Neuronal stem cell (in vitro differentiated cells): ENCODE measurements at regions not wholly inside any gene's neighbourhood (a gene's known extent, or its start where the extent isn't known, plus 50 kb on each side); places are given as distances from the start of the nearest gene placed in this dataset.

Experiments used
- DNase-seq: peaks from one replicate; pipeline ENCODE4 v3.0.0-alpha.2; 2013; ENCODE audit warnings: low spot score
- H2AFZ ChIP-seq: one replicate; pipeline ENCODE4 v1.6.1; 2013; ENCODE audit warnings: mild to moderate bottlenecking, low read length, inconsistent platforms
- H2AK5ac ChIP-seq: 2 replicates; pipeline ENCODE4 v1.6.1; 2013; ENCODE audit warnings: low read depth, mild to moderate bottlenecking, inconsistent platforms, low read length, moderate library complexity, mixed read lengths
- H2BK120ac ChIP-seq: 2 replicates; pipeline ENCODE4 v1.6.1; 2013; ENCODE audit warnings: low read depth, mild to moderate bottlenecking, inconsistent platforms, low read length, moderate library complexity, mixed read lengths
- H2BK12ac ChIP-seq: one replicate; pipeline ENCODE4 v1.6.1; 2013; ENCODE audit warnings: low read length, inconsistent platforms
- H2BK15ac ChIP-seq: 2 replicates; pipeline ENCODE4 v1.6.1; 2013; ENCODE audit warnings: mild to moderate bottlenecking, low read length, inconsistent platforms, mixed read lengths
- H2BK5ac ChIP-seq: one replicate; pipeline ENCODE4 v1.6.1; 2013; ENCODE audit warnings: inconsistent platforms, mild to moderate bottlenecking, low read length, moderate library complexity
- H3K14ac ChIP-seq: one replicate; pipeline ENCODE4 v1.6.1; 2013; ENCODE audit warnings: low read length, inconsistent platforms
- H3K18ac ChIP-seq: 2 replicates; pipeline ENCODE4 v1.6.1; 2013; ENCODE audit warnings: low read length, inconsistent platforms
- H3K23ac ChIP-seq: 2 replicates; pipeline ENCODE4 v1.6.1; 2013; ENCODE audit warnings: low read depth, mild to moderate bottlenecking, mixed read lengths, low read length, inconsistent platforms; ENCODE audit not compliant: poor library complexity
- H3K27ac ChIP-seq: replicated peaks from 3 replicates; pipeline ENCODE4 v1.5.1; 2013; ENCODE audit warnings: low read length, inconsistent platforms
- H3K27me3 ChIP-seq, 3 experiments: 2 replicates each; pipeline ENCODE4 v1.6.1; 2013; ENCODE audit warnings: low read length in 3 of 3, mild to moderate bottlenecking in 2 of 3, inconsistent platforms in 1 of 3, low read depth in 1 of 3, mixed read lengths in 1 of 3, moderate library complexity in 1 of 3; ENCODE audit not compliant: control insufficient read depth in 3 of 3, insufficient read depth in 3 of 3
- H3K36me3 ChIP-seq, 2 donors: replicated peaks in 1 of 2; 2 replicates each; pipeline ENCODE4 v1.6.1; 2013; ENCODE audit warnings: low read length in 2 of 2; ENCODE audit not compliant: control insufficient read depth in 2 of 2, insufficient read depth in 2 of 2
- H3K4ac ChIP-seq: 2 replicates; pipeline ENCODE4 v1.6.1; 2013; ENCODE audit warnings: inconsistent platforms, mild to moderate bottlenecking, low read length, moderate library complexity
- H3K4me1 ChIP-seq, 2 donors: 1 replicate in 1 of 2; 2 replicates in 1 of 2; pipeline ENCODE4 v1.6.1; 2013; ENCODE audit warnings: low read length in 2 of 2, low read depth in 1 of 2; ENCODE audit not compliant: control insufficient read depth in 2 of 2, insufficient read depth in 1 of 2
- H3K4me2 ChIP-seq: one replicate; pipeline ENCODE4 v1.6.1; 2013; ENCODE audit warnings: mild to moderate bottlenecking, low read length, inconsistent platforms; ENCODE audit not compliant: insufficient read depth, poor library complexity, severe bottlenecking
- H3K4me3 ChIP-seq, 2 donors: 2 replicates each; pipeline ENCODE4 v1.5.1; 2013; ENCODE audit warnings: low read length in 2 of 2, mild to moderate bottlenecking in 2 of 2, inconsistent platforms in 1 of 2, moderate library complexity in 1 of 2
- H3K79me1 ChIP-seq: one replicate; pipeline ENCODE4 v1.6.1; 2013; ENCODE audit warnings: low read depth, mild to moderate bottlenecking, inconsistent platforms, low read length, moderate library complexity
- H3K9ac ChIP-seq: one replicate; pipeline ENCODE4 v1.6.1; 2013; ENCODE audit warnings: mild to moderate bottlenecking, low read depth, low read length, inconsistent platforms; ENCODE audit not compliant: poor library complexity
- H3K9me3 ChIP-seq, 2 donors: replicated peaks in 1 of 2; 2 replicates each; pipeline versions ENCODE3 to v1.6.1; 2013; ENCODE audit warnings: low read length in 2 of 2, mild to moderate bottlenecking in 2 of 2, inconsistent platforms in 1 of 2, low read depth in 1 of 2, mixed read lengths in 1 of 2, moderate library complexity in 1 of 2; ENCODE audit not compliant: control insufficient read depth in 2 of 2, insufficient read depth in 1 of 2
- H4K8ac ChIP-seq: one replicate; pipeline ENCODE4 v1.6.1; 2013; ENCODE audit warnings: low read depth, mild to moderate bottlenecking, inconsistent platforms, low read length, moderate library complexity
- H4K91ac ChIP-seq: one replicate; pipeline ENCODE4 v1.6.1; 2013; ENCODE audit warnings: low read length, low read depth, mild to moderate bottlenecking, inconsistent platforms; ENCODE audit not compliant: poor library complexity
- WGBS, 2 donors: extraction: QIAGEN DNeasy Blood & Tissue Kit; methylation state at CpG; one replicate each; pipeline ENCODE4 v1.1.7; 2013; ENCODE audit warnings: missing lambda C conversion rate in 2 of 2, mixed read lengths in 1 of 2; ENCODE audit not compliant: insufficient read length in 2 of 2, insufficient replicate concordance in 1 of 2; ENCODE audit errors: extremely low coverage in 2 of 2; 5-methylcytosine and 5-hydroxymethylcytosine counted together

GRCh38 chr6:6889601-6890000, 218.2 kb upstream of the RREB1 start:
- Histone ChIP-seq H2AFZ (no peak overlapping the region), H3K27me3 (no peaks in the 10 kb centered on the region), H2BK15ac (no peak overlapping the region), H3K4me1 (peaks cover 0 to 5% of the 10 kb centered on the region in 2 donors), H3K23ac (no peak overlapping the region), H3K4me3 (no peak overlapping the region), H2AK5ac (no peak overlapping the region), H3K18ac (no peak overlapping the region), H3K4ac (no peak overlapping the region), H3K27ac (no peak overlapping the region), H3K36me3 (no peaks in the 10 kb centered on the region), H3K9me3 (no peaks in the 10 kb centered on the region), H3K79me1 (no peaks in the 10 kb centered on the region), H2BK120ac (no peak overlapping the region), H4K91ac (no peak overlapping the region), H3K4me2 (no peak overlapping the region), H3K9ac (no peak overlapping the region), H2BK12ac (no peak overlapping the region), H4K8ac (no peak overlapping the region), H2BK5ac (no peak overlapping the region), H3K14ac (no peak overlapping the region)
- WGBS, 2 donors, result no CpG with 5 or more reads among the region's 4 CpGs
- no peak for DNase-seq

DNA sequence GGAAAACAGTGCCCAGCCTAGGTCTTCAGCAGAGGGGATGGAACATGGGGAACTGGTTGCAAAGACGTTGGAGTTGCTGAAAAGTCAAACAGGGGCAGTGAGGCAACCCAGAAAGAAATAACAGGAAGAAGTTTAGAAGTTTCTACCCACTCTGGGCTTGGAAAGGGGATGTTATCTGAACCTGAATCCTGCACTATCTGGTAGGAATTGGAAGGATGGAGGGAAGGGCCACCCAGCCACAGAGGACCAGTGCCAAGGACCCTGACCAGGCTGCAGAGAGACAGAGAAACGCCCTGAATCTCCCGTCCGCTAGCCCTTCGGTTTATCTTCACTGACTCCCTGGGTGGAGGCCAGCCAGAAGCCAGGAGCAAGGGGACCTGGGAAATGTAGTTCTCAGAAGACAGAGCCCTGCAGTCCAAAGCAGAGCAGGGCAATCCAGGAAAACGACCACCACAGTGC, 217.3 kb upstream of the RREB1 start:
- WGBS, 2 donors, result no CpG with 5 or more reads among the region's 6 CpGs
- no peak overlapping the region for H4K8ac ChIP-seq
- H3K27ac ChIP-seq, result no peak overlapping the region

DNA sequence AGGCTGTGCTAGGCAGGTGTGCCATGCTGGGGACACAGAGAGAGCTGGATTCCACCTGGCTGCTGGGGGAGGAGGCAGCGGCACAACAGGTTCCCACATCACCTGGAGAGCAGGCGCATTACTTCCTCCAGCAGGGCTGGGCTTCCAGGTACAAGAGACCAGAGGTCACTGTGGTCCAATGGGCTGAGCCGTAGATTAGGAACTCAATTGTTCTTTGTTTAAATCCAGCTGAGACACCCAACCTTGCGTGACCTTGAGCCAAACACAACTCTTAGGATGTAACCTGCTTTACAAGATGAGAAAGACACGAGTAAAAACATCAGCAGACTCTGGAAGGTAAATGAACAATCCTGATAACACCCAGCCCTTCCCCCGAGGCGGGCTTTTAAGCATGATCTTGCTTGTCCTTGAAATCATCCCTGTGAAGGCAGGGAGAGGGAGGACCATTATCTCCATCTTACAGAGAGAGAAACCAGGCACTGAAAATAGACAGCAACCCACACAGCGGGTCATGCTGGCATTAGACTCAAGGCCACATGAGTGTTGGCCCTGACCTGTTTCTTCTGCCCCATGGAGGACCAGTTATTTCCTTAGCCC, 216.5 kb upstream of the RREB1 start:
- Histone ChIP-seq H3K27ac (no peak overlapping the region), H2BK12ac (no peak overlapping the region), H2AK5ac (peak overlapping the region; percentile 51), H2AFZ (no peak overlapping the region), H3K27me3 (no peaks in the 10 kb centered on the region), H3K4me1 (peaks cover 0 to 2% of the 10 kb centered on the region in 2 donors), H2BK15ac (no peak overlapping the region), H4K91ac (no peak overlapping the region), H3K36me3 (no peaks in the 10 kb centered on the region), H3K4me2 (no peak overlapping the region), H3K4me3 (no peak overlapping the region), H2BK120ac (no peak overlapping the region), H4K8ac (no peak overlapping the region), H3K4ac (no peak overlapping the region), H3K14ac (peak overlapping the region; percentile 77), H3K79me1 (no peaks in the 10 kb centered on the region), H3K23ac (no peak overlapping the region), H3K9me3 (no peaks in the 10 kb centered on the region), H3K18ac (peak overlapping the region; percentile 50), H3K9ac (peak overlapping the region; percentile 55), H2BK5ac (no peak overlapping the region)
- DNase-seq, result no peak
- no CpG with 5 or more reads among the region's 8 CpGs for WGBS, 2 donors

More for the DNA sequence above, 217.3 kb upstream of the RREB1 start:
- H3K36me3 ChIP-seq, result no peaks in the 10 kb centered on the region
- H4K91ac ChIP-seq, result no peak overlapping the region
- no peaks in the 10 kb centered on the region for H3K9me3 ChIP-seq
- H2BK12ac ChIP-seq, result no peak overlapping the region
- no peak overlapping the region for H3K14ac ChIP-seq
- H2AFZ ChIP-seq, result no peak overlapping the region
- H3K18ac ChIP-seq, result peak overlapping the region; percentile 85
- no peak overlapping the region for H2AK5ac ChIP-seq
- no peaks in the 10 kb centered on the region for H3K27me3 ChIP-seq
- no peak overlapping the region for H2BK15ac ChIP-seq
- no peak for DNase-seq
- H3K9ac ChIP-seq, result no peak overlapping the region
- no peak overlapping the region for H3K4ac ChIP-seq
- H3K4me1 ChIP-seq, result peaks cover 0 to 5% of the 10 kb centered on the region in 2 donors
- no peak overlapping the region for H2BK5ac ChIP-seq
- H3K23ac ChIP-seq, result no peak overlapping the region
- no peak overlapping the region for H3K4me3 ChIP-seq
- no peaks in the 10 kb centered on the region for H3K79me1 ChIP-seq
- H2BK120ac ChIP-seq, result no peak overlapping the region
- H3K4me2 ChIP-seq, result no peak overlapping the region

DNA sequence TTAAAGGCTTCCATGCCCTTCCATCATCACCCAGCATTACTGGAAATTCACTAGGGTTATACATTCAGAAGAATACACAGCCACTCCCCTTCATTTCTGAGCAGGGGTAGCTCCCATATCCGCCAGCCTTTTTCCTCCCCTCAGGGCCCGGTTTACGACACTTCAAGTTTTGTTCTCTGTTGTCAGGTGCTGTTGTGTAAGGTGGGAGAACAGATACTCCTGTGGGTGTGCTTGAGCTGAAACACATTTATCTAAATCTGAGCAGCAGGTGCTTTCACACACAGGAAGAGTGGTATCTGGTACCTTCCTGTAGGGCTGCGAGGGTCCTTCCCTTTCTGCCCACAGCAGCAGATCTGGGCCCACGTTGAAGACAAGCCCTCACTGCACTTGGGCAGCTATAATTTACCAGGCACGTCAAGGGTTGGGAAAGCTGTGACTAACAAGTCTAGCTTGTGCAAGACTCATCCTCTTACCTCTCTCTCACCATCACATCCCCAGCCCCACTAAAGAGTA, 215.8 kb upstream of the RREB1 start:
- Histone ChIP-seq H3K9me3 (no peaks in the 10 kb centered on the region), H3K14ac (no peak overlapping the region), H2AK5ac (no peak overlapping the region), H2BK12ac (no peak overlapping the region), H3K9ac (no peak overlapping the region), H3K4me3 (no peak overlapping the region), H2AFZ (no peak overlapping the region), H3K18ac (no peak overlapping the region), H3K79me1 (no peaks in the 10 kb centered on the region), H3K27me3 (no peaks in the 10 kb centered on the region), H2BK15ac (no peak overlapping the region), H4K91ac (no peak overlapping the region), H3K27ac (no peak overlapping the region), H3K4ac (no peak overlapping the region), H3K4me1 (peaks cover 0 to 2% of the 10 kb centered on the region in 2 donors), H3K4me2 (no peak overlapping the region), H2BK120ac (no peak overlapping the region), H2BK5ac (no peak overlapping the region), H4K8ac (no peak overlapping the region), H3K23ac (no peak overlapping the region), H3K36me3 (no peaks in the 10 kb centered on the region)
- DNase-seq, result no peak
- no CpG with 5 or more reads among the region's 6 CpGs for WGBS, 2 donors
